ENCODE measurements at regions not wholly inside any gene's neighbourhood (a gene's known extent, or its start where the extent isn't known, plus 50 kb on each side); places are given as distances from the start of the nearest gene placed in this dataset.
A peak's percentile ranks its signal among the peaks of the same experiment; 100 is the strongest.

DNA sequence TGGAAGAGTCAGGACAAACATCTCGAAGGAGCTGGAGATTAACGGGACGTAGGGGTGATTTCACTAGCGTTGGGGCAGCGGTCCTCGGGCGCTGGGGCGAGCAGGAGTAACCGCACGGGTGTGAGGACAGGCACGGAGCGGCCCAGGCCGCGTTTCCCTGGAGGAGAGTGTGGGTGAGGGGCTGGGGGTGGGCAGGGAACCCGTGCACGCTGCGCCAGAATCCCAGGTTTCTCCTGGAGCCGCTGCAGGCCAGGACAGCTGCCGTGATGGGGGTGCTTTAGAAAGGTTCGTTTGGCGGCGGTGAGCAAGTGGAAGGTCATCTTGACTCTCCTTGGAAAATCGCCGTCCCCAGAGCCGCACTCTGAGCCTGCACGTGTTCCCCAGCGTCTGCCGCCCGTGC lies 290.2 kb upstream of the IRX1 start:
- no peak overlapping the region for H3K9ac ChIP-seq
- H3F3A ChIP-seq (ENCODE audit: insufficient read depth) = peaks cover 8% of the 10 kb centered on the region
- no peak overlapping the region for H3K4me2 ChIP-seq (ENCODE audit: unreplicated experiment)
- peaks cover 4% of the 10 kb centered on the region; the same call in 1 of the 2 replicates for H3K4me1 ChIP-seq (ENCODE audit: insufficient read depth)
- DNase-seq = no peak
- TF ChIP-seq EZH2 (IDR thresholded peaks at IDR 0.05; ENCODE audit: insufficient read depth, poor library complexity, severe bottlenecking) = no peak
- no peak for TF ChIP-seq EZH2phosphoT487 (IDR thresholded peaks at IDR 0.05; ENCODE audit: insufficient read depth, low read depth)
- 88 to 94% methylated on average over 18 to 29 of the region's 29 CpGs for WGBS, 2 experiments (ENCODE audit: low coverage in 1 of 2, low lambda C conversion rate in 2 of 2, missing lambda C conversion rate in 2 of 2)
- no peaks in the 10 kb centered on the region for H3K79me2 ChIP-seq (ENCODE audit: insufficient read depth)
- H4K20me1 ChIP-seq (ENCODE audit: insufficient read depth) = no peaks in the 10 kb centered on the region
- no peak overlapping the region for H3K27ac ChIP-seq
- no peaks in the 10 kb centered on the region for H3K9me2 ChIP-seq (ENCODE audit: insufficient read depth)
- H3K9me3 ChIP-seq (ENCODE audit: low read depth) = no peaks in the 10 kb centered on the region
- in situ Hi-C loops (cut with MboI) = no loop called here
- no peaks in the 10 kb centered on the region for H3K27me3 ChIP-seq (replicated peaks; ENCODE audit: insufficient read depth)
- no peaks in the 10 kb centered on the region for H3K36me3 ChIP-seq (ENCODE audit: low read depth)
- H3K4me3 ChIP-seq = no peak overlapping the region
- no peak overlapping the region for H2AFZ ChIP-seq

DNA sequence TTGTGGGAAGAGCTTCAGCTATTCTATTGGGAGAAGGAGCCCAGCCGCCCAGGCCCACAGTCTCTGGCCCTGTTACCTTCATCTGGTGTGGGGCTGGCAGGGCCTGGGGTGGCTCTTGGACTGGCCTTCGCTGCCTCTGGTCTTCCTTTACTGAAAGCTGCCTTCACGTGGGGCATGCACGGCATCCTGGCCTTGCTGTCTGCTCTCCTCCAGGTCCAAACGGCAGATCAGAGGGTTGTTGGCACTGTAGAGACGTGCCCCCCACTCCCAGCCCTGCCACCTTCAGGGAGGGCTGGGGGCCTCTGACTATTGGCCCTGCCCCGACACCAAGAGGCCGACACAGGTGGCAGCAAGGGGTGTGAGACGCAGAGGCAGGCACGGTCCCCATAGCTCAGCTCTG lies 291.3 kb upstream of the IRX1 start:
- no peaks in the 10 kb centered on the region for H4K20me1 ChIP-seq (ENCODE audit: insufficient read depth)
- no peak overlapping the region for H2AFZ ChIP-seq
- H3K79me2 ChIP-seq (ENCODE audit: insufficient read depth) = no peaks in the 10 kb centered on the region
- no peak for DNase-seq
- H3F3A ChIP-seq (ENCODE audit: insufficient read depth) = no peaks in the 10 kb centered on the region
- H3K4me3 ChIP-seq = no peak overlapping the region
- H3K4me1 ChIP-seq (ENCODE audit: insufficient read depth) = no peaks in the 10 kb centered on the region
- no peaks in the 10 kb centered on the region for H3K36me3 ChIP-seq (ENCODE audit: low read depth)
- 62 to 69% methylated on average over 9 to 10 of the region's 10 CpGs for WGBS, 2 experiments (ENCODE audit: low coverage in 1 of 2, low lambda C conversion rate in 2 of 2, missing lambda C conversion rate in 2 of 2)
- no peaks in the 10 kb centered on the region for H3K9me2 ChIP-seq (ENCODE audit: insufficient read depth)
- H3K27me3 ChIP-seq (replicated peaks; ENCODE audit: insufficient read depth) = no peaks in the 10 kb centered on the region
- no peaks in the 10 kb centered on the region for H3K9me3 ChIP-seq (ENCODE audit: low read depth)
- H3K27ac ChIP-seq = no peak overlapping the region
- H3K9ac ChIP-seq = no peak overlapping the region
- no peak for TF ChIP-seq EZH2 (IDR thresholded peaks at IDR 0.05; ENCODE audit: insufficient read depth, poor library complexity, severe bottlenecking)
- TF ChIP-seq EZH2phosphoT487 (IDR thresholded peaks at IDR 0.05; ENCODE audit: insufficient read depth, low read depth) = no peak
- in situ Hi-C loops (cut with MboI) = no loop called here
- H3K4me2 ChIP-seq (ENCODE audit: unreplicated experiment) = no peak overlapping the region

DNA sequence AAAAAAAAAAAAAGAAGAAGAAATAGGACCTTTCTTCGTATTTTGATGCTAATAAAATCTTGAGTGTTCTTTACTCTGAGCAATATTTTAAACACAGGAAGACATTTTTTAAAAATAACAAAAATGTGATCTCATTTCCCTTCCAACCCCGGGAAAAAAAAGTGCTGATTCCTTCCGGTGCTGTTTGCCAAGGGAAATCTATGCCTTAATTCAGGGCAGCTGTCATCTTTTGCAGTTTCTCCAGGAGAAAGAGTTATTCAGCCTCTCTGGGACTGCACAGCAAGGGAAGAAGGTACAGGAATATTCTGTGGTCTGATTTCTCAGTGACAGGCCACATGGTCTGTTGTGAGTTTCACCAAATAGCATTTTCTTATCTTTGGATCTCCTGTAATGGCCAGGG lies 291.9 kb upstream of the IRX1 start:
- no peaks in the 10 kb centered on the region for H3K9me3 ChIP-seq (ENCODE audit: low read depth)
- H2AFZ ChIP-seq = no peak overlapping the region
- no peaks in the 10 kb centered on the region for H3K79me2 ChIP-seq (ENCODE audit: insufficient read depth)
- no peak overlapping the region for H3K9ac ChIP-seq
- no peaks in the 10 kb centered on the region for H3K27me3 ChIP-seq (replicated peaks; ENCODE audit: insufficient read depth)
- H3K4me1 ChIP-seq (ENCODE audit: insufficient read depth) = no peaks in the 10 kb centered on the region
- H3K9me2 ChIP-seq (ENCODE audit: insufficient read depth) = no peaks in the 10 kb centered on the region
- in situ Hi-C loops (cut with MboI) = no loop called here
- H3F3A ChIP-seq (ENCODE audit: insufficient read depth) = no peaks in the 10 kb centered on the region
- DNase-seq = peak; percentile 57
- H3K4me3 ChIP-seq = no peak overlapping the region
- H4K20me1 ChIP-seq (ENCODE audit: insufficient read depth) = no peaks in the 10 kb centered on the region
- WGBS, 2 experiments (ENCODE audit: low coverage in 1 of 2, low lambda C conversion rate in 2 of 2, missing lambda C conversion rate in 2 of 2) = 0 to 4% methylated on average over 3 of the region's 3 CpGs
- H3K36me3 ChIP-seq (ENCODE audit: low read depth) = no peaks in the 10 kb centered on the region
- no peak overlapping the region for H3K27ac ChIP-seq
- no peak overlapping the region for H3K4me2 ChIP-seq (ENCODE audit: unreplicated experiment)
- TF ChIP-seq EZH2 (IDR thresholded peaks at IDR 0.05; ENCODE audit: insufficient read depth, poor library complexity, severe bottlenecking) = no peak
- TF ChIP-seq EZH2phosphoT487 (IDR thresholded peaks at IDR 0.05; ENCODE audit: insufficient read depth, low read depth) = no peak

DNA sequence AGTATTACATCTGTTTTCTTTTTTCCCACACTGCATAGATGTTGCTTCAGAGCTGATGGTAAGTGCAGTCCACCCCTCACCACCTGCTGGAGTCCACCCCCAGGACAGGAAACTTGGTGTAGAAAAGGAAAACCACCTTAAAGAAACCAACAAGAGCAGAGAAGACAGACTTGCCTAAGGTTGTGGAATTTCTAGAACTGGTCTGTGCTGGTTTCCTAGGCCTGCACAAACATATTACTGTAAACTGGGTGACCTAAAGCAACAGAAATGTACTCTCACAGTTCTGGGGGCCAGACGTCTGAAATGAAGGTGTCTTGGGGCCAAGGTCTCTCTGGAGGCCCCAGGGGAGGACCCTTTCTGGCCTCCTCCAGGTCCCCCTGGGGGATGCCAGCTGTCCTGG lies 293.4 kb upstream of the IRX1 start:
- Histone ChIP-seq H3F3A (ENCODE audit: insufficient read depth) (no peaks in the 10 kb centered on the region), H3K79me2 (ENCODE audit: insufficient read depth) (no peaks in the 10 kb centered on the region), H3K4me1 (ENCODE audit: insufficient read depth) (no peaks in the 10 kb centered on the region), H3K9me3 (ENCODE audit: low read depth) (no peaks in the 10 kb centered on the region), H3K27me3 (replicated peaks; ENCODE audit: insufficient read depth) (no peaks in the 10 kb centered on the region), H2AFZ (no peak overlapping the region), H3K9me2 (ENCODE audit: insufficient read depth) (no peaks in the 10 kb centered on the region), H3K27ac (no peak overlapping the region), H3K4me2 (ENCODE audit: unreplicated experiment) (no peak overlapping the region), H3K4me3 (no peak overlapping the region), H3K9ac (no peak overlapping the region), H4K20me1 (ENCODE audit: insufficient read depth) (no peaks in the 10 kb centered on the region), H3K36me3 (ENCODE audit: low read depth) (no peaks in the 10 kb centered on the region)
- 17 to 20% methylated on average over 1 of the region's 1 CpG for WGBS, 2 experiments (ENCODE audit: low coverage in 1 of 2, low lambda C conversion rate in 2 of 2, missing lambda C conversion rate in 2 of 2)
- TF ChIP-seq EZH2 (IDR thresholded peaks at IDR 0.05; ENCODE audit: insufficient read depth, poor library complexity, severe bottlenecking) = no peak
- TF ChIP-seq EZH2phosphoT487 (IDR thresholded peaks at IDR 0.05; ENCODE audit: insufficient read depth, low read depth) = no peak
- in situ Hi-C loops (cut with MboI) = no loop called here
- no peak for DNase-seq

DNA sequence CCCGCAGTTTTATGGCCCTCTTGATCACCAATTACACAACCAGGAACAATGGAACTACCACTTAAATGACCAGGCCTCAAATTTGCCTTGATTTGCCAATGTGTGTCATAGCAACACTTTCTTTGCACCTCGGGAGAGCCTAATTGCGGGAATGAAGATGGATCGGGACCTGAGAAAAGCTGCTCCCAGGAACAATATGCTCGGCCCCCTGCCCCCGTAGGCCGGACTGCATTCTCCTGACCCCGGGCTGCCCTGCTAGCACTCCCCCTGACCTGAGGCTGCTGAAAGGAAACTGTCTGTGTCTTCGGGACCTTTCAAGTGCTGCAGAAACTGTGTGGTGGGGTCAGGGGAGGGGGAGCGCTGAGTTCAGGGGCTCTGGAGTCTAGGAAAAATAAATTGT lies 294.3 kb upstream of the IRX1 start:
- no peaks in the 10 kb centered on the region for H3K79me2 ChIP-seq (ENCODE audit: insufficient read depth)
- no peak overlapping the region for H3K4me3 ChIP-seq
- H3F3A ChIP-seq (ENCODE audit: insufficient read depth) = no peaks in the 10 kb centered on the region
- no peaks in the 10 kb centered on the region for H3K36me3 ChIP-seq (ENCODE audit: low read depth)
- in situ Hi-C loops (cut with MboI) = no loop called here
- H2AFZ ChIP-seq = no peak overlapping the region
- H3K27ac ChIP-seq = no peak overlapping the region
- no peak for DNase-seq
- no peaks in the 10 kb centered on the region for H4K20me1 ChIP-seq (ENCODE audit: insufficient read depth)
- H3K9me2 ChIP-seq (ENCODE audit: insufficient read depth) = no peaks in the 10 kb centered on the region
- H3K4me1 ChIP-seq (ENCODE audit: insufficient read depth) = no peaks in the 10 kb centered on the region
- TF ChIP-seq EZH2phosphoT487 (IDR thresholded peaks at IDR 0.05; ENCODE audit: insufficient read depth, low read depth) (no peak), EZH2 (IDR thresholded peaks at IDR 0.05; ENCODE audit: insufficient read depth, poor library complexity, severe bottlenecking) (no peak)
- WGBS, 2 experiments (ENCODE audit: low coverage in 1 of 2, low lambda C conversion rate in 2 of 2, missing lambda C conversion rate in 2 of 2) = 78 to 79% methylated on average over 10 of the region's 10 CpGs
- H3K9me3 ChIP-seq (ENCODE audit: low read depth) = no peaks in the 10 kb centered on the region
- H3K4me2 ChIP-seq (ENCODE audit: unreplicated experiment) = no peak overlapping the region
- no peak overlapping the region for H3K9ac ChIP-seq
- H3K27me3 ChIP-seq (replicated peaks; ENCODE audit: insufficient read depth) = no peaks in the 10 kb centered on the region

Data from GM23248 (cell line).